Sigmoid colon (tissue), 6 donors: ENCODE measurements at regions not wholly inside any gene's neighbourhood (a gene's known extent, or its start where the extent isn't known, plus 50 kb on each side); places are given as distances from the start of the nearest gene placed in this dataset.
A peak's percentile ranks its signal among the peaks of the same experiment; 100 is the strongest.

ENCODE experiments used
- DNase-seq: peaks from one replicate; pipeline ENCODE4 v3.0.0-alpha.2; 2019
- H3K27ac ChIP-seq, 4 donors: fragments of 200-600 bp; sonication (generic); one replicate each; pipeline ENCODE4 v1.5.1; 2016 to 2019; ENCODE audit warnings: mild to moderate bottlenecking in 1 of 4
- H3K27me3 ChIP-seq, 3 donors: fragments of 200-600 bp; sonication (generic); one replicate each; pipeline ENCODE4 v1.5.1; 2019; ENCODE audit warnings: mild to moderate bottlenecking in 1 of 3
- H3K36me3 ChIP-seq, 4 donors: fragments of 200-600 bp; sonication (generic); one replicate each; pipeline ENCODE4 v1.5.1; 2016 to 2019
- H3K4me1 ChIP-seq, 4 donors: fragments of 200-600 bp; sonication (generic); one replicate each; pipeline ENCODE4 v1.5.1; 2017 to 2019
- H3K4me3 ChIP-seq, 4 donors: fragments of 200-600 bp; sonication (generic); one replicate each; pipeline ENCODE4 v1.5.1; 2017 to 2019; ENCODE audit warnings: mild to moderate bottlenecking in 2 of 4, moderate library complexity in 1 of 4
- H3K9me3 ChIP-seq, 4 donors: fragments of 200-600 bp in 3 of 4; sonication (generic) in 3 of 4; one replicate each; pipeline versions ENCODE4 v1.5.1 to v1.6.1; 2013 to 2019
- CTCF ChIP-seq, 4 experiments: fragments of 450-650 bp in 3 of 4; fragments of 200-600 bp in 1 of 4; IDR thresholded peaks; one replicate each; pipeline ENCODE4 v1.5.1; 2016 to 2019; ENCODE audit warnings: antibody characterized with exemption in 4 of 4, mild to moderate bottlenecking in 3 of 4, moderate library complexity in 2 of 4
- EP300 ChIP-seq, 4 donors: sonication (generic); formaldehyde crosslinking; IDR thresholded peaks; one replicate each; pipeline ENCODE4 v1.6.1; 2017; ENCODE audit warnings: antibody characterized with exemption in 4 of 4
- POLR2A ChIP-seq, 2 donors: fragments of 450-650 bp; IDR thresholded peaks; one replicate each; pipeline ENCODE4 v1.6.1; 2016; ENCODE audit warnings: antibody characterized with exemption in 2 of 2, mild to moderate bottlenecking in 2 of 2, moderate library complexity in 2 of 2
- POLR2AphosphoS5 ChIP-seq, 4 donors: sonication (generic); formaldehyde crosslinking; IDR thresholded peaks; one replicate each; pipeline ENCODE4 v1.6.1; 2017; ENCODE audit warnings: antibody characterized with exemption in 4 of 4
- WGBS, 2 donors: extraction: QIAGEN DNeasy Blood & Tissue Kit; methylation state at CpG; one replicate each; pipeline ENCODE4 v1.1.7; 2013; 5-methylcytosine and 5-hydroxymethylcytosine counted together
- intact Hi-C: fragments of 100-400 bp; cut with DNase I; formaldehyde crosslinking; loops from one replicate; pipeline ENCODE4 v1.15.1; 2023
- donor health status: healthy with polysubstance abuse.
- donor health status: healthy.

- H3K36me3 ChIP-seq = no peaks in the 10 kb centered on the region
- intact Hi-C loops = no loop called here
- no peak overlapping the region for H3K4me3 ChIP-seq
- no peak for DNase-seq
- H3K27me3 ChIP-seq = no peaks in the 10 kb centered on the region
- H3K27ac ChIP-seq = peak overlapping the region in 1 of 4 donors; percentile 24
- H3K9me3 ChIP-seq = no peaks in the 10 kb centered on the region
- WGBS, 2 donors = 84 to 97% methylated on average over 1 of the region's 1 CpG
- peaks cover 0 to 12% (median 2%) of the 10 kb centered on the region in 4 donors for H3K4me1 ChIP-seq
- no peak for TF ChIP-seq POLR2AphosphoS5 (IDR thresholded peaks at IDR 0.05)
- TF ChIP-seq CTCF (IDR thresholded peaks at IDR 0.05) = no peak
- no peak for TF ChIP-seq POLR2A (IDR thresholded peaks at IDR 0.05)
- no peak for TF ChIP-seq EP300 (IDR thresholded peaks at IDR 0.05)
These were observed 145.4 kb upstream of the KITLG start for GRCh38 chr12:88725592-88726143.

GRCh38 chr12:88723219-88723618 is 142.9 kb upstream of the KITLG start:
- no peak overlapping the region for H3K4me3 ChIP-seq
- WGBS, 2 donors = 89 to 94% methylated on average over 3 of the region's 3 CpGs
- no peaks in the 10 kb centered on the region for H3K27me3 ChIP-seq
- H3K4me1 ChIP-seq = peaks cover 0 to 12% (median 2%) of the 10 kb centered on the region in 4 donors
- H3K36me3 ChIP-seq = no peaks in the 10 kb centered on the region
- no peaks in the 10 kb centered on the region for H3K9me3 ChIP-seq
- no peak for DNase-seq
- TF ChIP-seq POLR2A (IDR thresholded peaks at IDR 0.05) (no peak), CTCF (IDR thresholded peaks at IDR 0.05) (no peak)
- intact Hi-C loops = no loop called here
- H3K27ac ChIP-seq = peak overlapping the region in 1 of 4 donors; percentile 17

GRCh38 chr12:88720785-88721650 is 140.7 kb upstream of the KITLG start:
- peaks cover 0 to 10% (median 2%) of the 10 kb centered on the region in 4 donors for H3K4me1 ChIP-seq
- no peak for DNase-seq
- H3K4me3 ChIP-seq = no peak overlapping the region
- no peaks in the 10 kb centered on the region for H3K36me3 ChIP-seq
- intact Hi-C loops = no loop called here
- H3K27me3 ChIP-seq = no peaks in the 10 kb centered on the region
- TF ChIP-seq CTCF (IDR thresholded peaks at IDR 0.05) = no peak
- no peak overlapping the region for H3K27ac ChIP-seq
- WGBS, 2 donors = 60 to 68% methylated on average over 5 of the region's 5 CpGs
- no peaks in the 10 kb centered on the region for H3K9me3 ChIP-seq

DNA sequence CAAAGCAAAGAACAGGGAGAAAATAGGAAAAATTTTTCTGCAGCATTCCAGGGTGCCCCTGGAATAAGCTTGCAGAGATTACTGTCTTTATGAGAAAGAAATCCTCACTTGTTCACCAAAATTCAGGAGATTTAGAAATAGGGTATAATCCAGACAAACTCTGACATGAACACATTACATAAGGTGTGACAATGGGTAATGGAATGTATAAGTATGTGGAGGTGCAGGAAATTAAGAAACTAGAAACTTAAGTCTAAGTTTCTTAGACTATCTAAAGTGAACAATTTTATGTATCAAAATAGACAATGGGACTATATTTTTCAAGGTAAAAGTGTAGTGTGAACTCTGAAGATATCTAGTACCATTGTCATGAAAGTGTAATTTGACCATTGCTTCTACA is 140.0 kb upstream of the KITLG start:
- TF ChIP-seq POLR2A (IDR thresholded peaks at IDR 0.05) = no peak
- TF ChIP-seq EP300 (IDR thresholded peaks at IDR 0.05) = no peak
- TF ChIP-seq POLR2AphosphoS5 (IDR thresholded peaks at IDR 0.05) = no peak
- TF ChIP-seq CTCF (IDR thresholded peaks at IDR 0.05) = no peak
- H3K36me3 ChIP-seq = no peaks in the 10 kb centered on the region
- no peak for DNase-seq
- intact Hi-C loops = no loop called here
- no peak overlapping the region for H3K27ac ChIP-seq
- H3K27me3 ChIP-seq = no peaks in the 10 kb centered on the region
- peaks cover 0 to 2% (median 0%) of the 10 kb centered on the region in 4 donors for H3K4me1 ChIP-seq
- no peaks in the 10 kb centered on the region for H3K9me3 ChIP-seq
- no peak overlapping the region for H3K4me3 ChIP-seq

GRCh38 chr12:88717188-88717587 is 136.9 kb upstream of the KITLG start:
- DNase-seq = no peak
- Histone ChIP-seq H3K9me3 (no peaks in the 10 kb centered on the region), H3K27me3 (no peaks in the 10 kb centered on the region), H3K4me3 (no peak overlapping the region), H3K4me1 (no peaks in the 10 kb centered on the region), H3K27ac (no peak overlapping the region), H3K36me3 (no peaks in the 10 kb centered on the region)
- intact Hi-C loops = no loop called here
- no peak for TF ChIP-seq POLR2A (IDR thresholded peaks at IDR 0.05)
- no peak for TF ChIP-seq CTCF (IDR thresholded peaks at IDR 0.05)
